Ecto neural progenitor cell (in vitro differentiated cells): ENCODE measurements at regions not wholly inside any gene's neighbourhood (a gene's known extent, or its start where the extent isn't known, plus 50 kb on each side); places are given as distances from the start of the nearest gene placed in this dataset.

Experiments used
- DNase-seq: peaks from one replicate; pipeline ENCODE4 v3.0.0-alpha.2; 2018; ENCODE audit warnings: low spot score

GRCh38 chr2:196315388-196316049 is 144.1 kb upstream of the STK17B start:
- DNase-seq, result no peak

- DNase-seq, result no peak
Observed at GRCh38 chr2:196316050-196316430, 144.7 kb upstream of the STK17B start.

DNA sequence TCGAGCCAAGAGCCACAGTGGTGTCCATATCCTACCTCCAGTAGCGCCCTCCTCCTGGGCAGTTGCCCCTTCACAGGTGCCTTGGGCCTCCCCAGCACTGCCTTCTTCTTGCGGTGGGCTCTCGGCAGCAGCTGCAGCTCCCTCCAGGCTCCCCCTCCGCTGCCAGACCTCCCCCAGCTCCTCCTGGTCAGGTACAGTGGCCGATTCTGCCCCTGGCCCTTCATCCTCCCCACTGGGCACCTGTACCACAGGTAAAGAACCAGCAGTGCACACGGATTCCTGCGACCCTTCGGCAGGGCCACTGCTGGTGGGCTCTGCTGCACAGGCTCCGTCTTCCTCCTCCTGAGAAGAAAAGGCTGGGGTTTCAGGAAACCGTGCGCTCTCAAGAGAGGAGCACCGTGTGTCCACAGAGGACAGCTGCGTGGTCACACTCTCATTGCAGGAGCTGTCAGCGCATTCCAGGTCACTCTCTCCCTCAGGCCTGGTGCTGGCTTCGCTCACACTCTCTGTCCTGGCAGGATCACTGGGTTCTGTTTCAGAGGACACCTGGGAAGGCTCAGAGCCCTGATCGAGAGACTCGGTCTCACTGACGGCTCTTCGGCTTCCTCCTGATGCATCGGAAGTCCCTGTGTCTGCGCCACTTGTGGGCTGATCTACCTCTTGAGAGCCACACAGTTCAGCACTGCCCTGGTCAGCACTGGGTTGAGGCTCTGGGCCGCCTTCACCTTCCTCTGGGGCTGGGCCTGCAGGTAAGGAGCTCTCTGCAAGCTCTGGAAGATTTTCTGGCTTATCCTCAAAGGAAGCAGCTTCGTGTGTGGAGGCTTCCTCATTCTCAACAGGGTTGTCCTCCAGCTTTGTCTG is 147.4 kb upstream of the STK17B start:
- no peak for DNase-seq

GRCh38 chr2:196322973-196323810 is 151.8 kb upstream of the STK17B start:
- DNase-seq, result no peak

- no peak for DNase-seq
Observed at GRCh38 chr2:196324211-196324610, 152.8 kb upstream of the STK17B start.

DNA sequence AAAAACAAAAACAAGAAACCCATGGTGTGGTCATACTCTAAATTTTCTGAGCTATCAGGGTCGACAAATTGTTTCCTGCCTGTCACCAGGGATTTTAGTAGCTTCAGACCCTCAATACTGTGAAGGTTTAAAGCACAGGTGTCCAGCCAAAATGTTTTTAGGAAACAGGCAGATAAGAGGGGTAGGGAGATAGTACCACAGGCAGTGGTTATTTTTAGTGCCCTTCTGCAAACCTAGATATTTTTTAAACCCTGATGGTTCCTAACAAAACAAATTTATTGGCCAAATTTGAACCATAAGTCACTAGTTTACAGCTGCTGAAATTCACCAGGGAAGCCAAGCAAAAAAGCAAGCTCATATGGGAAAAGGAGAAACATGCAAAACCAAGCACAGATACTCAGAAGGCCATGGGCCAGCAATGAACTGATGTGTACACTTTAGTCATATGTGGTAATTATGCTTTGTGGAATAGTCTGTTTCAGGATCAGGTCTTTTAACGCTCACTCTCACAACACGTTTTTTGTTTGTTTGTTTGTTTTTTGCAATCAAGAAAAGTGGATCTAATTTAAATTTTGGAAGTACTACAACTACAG is 156.8 kb upstream of the STK17B start:
- no peak for DNase-seq

- DNase-seq, result no peak
Observed at GRCh38 chr2:196329959-196330358, 158.6 kb upstream of the STK17B start.

DNA sequence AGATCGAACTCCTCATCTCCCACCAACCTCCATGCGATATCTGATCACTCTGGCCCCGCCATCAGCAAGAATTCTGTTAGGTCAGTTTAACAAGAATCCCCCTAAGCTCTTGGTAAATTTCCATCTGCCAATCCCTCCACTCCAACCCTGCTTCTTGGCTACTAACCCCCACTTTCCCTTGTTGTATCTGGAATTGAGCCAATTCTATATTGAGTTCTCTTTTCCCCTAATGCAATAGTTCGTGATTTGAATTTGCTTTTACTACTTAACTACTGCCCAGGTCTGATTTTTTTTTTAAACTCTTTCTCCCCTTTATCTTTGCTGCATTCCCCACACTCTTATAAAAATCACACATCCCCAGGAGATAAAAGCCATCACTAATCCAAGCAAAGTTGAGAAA is 159.3 kb upstream of the STK17B start:
- DNase-seq, result no peak

DNA sequence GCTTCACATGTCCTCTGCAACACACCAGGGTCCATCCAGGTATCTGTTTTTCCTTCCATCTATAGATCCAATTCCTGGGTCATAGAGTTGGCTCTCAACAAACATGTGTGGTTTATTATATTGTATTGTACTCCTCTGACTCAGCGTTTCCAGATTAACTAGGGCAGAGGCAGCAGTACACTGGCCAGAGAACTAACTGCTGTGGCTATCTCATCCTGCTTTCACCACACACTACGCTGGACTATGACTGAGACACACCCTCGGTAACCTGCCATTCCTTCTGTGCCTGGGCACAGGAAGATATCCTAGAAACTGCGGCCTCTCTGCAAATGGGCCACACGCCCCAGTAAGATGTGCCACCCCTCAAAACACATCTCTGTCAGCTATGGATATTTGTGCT is 159.8 kb upstream of the STK17B start:
- DNase-seq, result no peak

DNA sequence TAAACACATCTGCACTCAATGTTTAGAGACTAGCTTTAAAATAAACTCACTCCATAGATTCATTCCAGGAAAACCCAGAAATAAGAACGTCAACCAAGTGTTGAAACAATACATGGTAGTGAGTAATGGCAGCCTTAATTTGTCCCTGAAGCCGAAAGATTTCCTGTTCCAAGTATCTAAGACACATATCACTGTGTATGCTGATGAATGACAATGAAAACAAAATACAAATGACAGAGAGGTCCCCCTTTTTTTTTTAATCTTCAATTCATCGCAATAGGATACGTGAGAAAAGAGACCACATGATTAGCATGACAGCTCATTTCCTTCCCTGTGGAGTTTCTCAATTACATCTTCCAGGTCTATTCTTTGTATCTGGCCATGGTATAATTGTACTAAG is 160.5 kb upstream of the STK17B start:
- DNase-seq, result no peak

GRCh38 chr2:196333397-196333796 is 162.0 kb upstream of the STK17B start:
- no peak for DNase-seq

DNA sequence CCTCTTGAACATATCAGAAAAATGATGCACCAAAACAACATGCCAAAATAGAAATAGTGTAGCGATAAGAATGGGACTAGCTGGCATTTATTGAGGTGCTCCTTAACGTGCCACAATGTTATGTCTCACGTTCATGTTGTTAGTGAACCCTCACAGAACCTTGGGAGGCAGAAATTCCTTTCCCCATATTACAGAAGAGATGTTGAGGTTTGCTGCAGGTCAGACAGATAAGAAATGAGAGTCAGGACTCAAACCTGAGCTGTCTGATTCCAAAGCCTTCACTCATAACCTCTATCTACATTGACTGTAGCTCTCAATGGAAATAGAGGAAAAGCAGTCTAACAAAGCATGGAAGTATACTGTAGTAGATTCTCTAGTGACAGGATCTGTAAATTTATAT is 163.3 kb upstream of the STK17B start:
- DNase-seq, result no peak

DNA sequence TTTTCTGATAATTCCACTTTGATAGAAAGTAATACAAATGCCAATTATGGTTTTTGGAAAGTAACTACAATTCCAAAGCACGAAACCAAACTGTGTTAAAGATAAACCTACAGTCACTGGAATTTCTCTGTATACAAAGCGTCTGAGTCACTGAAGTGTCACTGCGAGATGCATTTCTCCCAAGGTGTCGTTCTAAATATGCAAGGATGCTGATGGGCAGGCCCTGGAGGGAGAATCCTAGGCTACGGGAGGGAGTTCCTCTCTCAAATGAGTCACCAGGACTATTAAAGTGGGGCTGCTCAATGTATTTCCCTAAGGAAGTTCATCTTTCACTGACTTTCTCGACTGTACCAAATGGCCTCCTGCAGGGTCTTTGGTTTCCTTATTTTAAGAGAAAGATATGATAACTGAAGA is 163.8 kb upstream of the STK17B start:
- no peak for DNase-seq

- DNase-seq, result no peak
Observed at GRCh38 chr2:196336207-196336606, 164.8 kb upstream of the STK17B start.

GRCh38 chr2:196336715-196337114 is 165.3 kb upstream of the STK17B start:
- no peak for DNase-seq

GRCh38 chr2:196337208-196337953 is 166.0 kb upstream of the STK17B start:
- no peak for DNase-seq

DNA sequence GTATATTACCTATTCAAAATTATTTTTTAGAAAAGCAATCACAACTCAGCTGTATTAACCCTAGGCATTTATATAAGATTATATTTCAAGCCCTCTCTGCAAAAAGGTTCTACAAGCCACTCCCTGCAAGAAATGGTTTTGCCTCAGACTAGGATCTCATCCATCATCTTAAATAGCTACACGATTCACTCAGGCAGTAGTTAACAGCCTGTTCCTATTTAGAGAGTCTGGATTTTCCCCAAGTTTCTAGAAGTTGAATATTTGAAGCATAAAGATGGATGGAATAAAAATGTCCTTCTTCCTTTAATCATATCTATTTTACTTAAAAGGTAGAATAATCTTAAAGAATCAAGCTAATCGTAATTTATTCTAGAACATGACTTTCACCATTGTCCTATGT is 167.1 kb upstream of the STK17B start:
- no peak for DNase-seq

DNA sequence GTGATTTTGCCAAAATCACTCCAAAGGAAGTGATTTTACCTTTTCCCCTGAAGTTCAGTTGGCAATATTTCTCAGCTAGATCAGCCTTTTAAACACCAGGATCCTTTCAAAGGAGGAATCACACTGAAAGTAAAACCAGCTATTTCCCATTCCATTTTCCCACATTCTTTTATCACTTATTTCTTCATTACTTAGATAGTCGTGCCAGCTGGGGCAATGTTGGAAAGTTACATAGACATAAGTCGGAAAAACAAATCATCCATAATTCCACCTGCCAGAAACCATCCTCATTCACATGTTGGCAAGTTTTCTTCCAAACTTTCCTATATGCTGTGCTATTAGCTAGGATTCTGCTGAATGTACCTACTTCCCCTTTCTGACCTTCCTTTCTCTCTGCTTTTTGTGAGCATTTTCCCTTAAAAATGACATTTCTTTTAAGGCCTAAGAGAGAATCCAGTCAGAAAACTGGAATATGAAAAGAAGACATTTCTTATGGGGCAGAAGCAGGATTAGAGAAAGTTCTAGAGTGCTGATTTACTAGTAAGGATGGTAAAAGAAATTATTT is 170.0 kb upstream of the STK17B start:
- DNase-seq, result no peak

DNA sequence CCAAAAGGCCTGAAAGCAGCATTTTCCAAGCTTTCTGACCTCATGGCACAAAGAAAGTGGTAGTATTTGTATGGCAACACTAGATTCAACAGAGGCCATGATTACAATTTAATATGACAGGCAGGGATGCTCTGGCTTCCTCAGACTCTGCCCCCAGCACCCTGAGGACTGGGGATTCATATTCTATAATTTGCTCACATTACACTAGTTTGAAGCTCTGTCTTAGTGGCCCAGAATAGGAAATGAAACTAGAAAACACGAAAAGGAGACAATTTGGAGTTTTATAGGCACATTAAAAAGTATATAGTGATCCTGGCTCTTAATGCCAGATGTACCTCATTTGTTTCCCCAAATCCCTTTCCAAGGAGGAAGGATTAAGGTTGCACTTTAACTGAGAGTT is 173.0 kb upstream of the STK17B start:
- DNase-seq, result no peak

GRCh38 chr2:196353717-196354116 is 182.3 kb upstream of the STK17B start:
- no peak for DNase-seq

DNA sequence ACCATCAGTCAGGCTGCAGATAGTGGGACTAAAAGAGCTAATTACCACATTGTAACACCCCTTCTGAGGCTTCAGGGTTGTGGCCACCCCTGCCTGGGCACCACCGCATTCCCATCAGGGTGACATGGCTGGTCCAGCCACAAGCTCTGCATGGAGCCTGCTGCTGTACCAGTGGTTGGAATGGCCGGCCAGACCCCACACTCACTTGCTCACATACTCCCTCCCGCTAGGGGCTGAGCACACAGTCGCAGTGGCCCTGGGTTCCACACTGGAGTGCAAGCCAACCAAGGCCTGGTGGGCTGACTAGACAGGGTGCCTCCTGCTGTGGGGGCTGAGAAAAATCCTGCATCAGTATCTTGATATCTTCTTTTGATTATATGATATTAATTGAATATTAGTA is 182.8 kb upstream of the STK17B start:
- no peak for DNase-seq
